ENCODE measurements at regions not wholly inside any gene's neighbourhood (a gene's known extent, or its start where the extent isn't known, plus 50 kb on each side); places are given as distances from the start of the nearest gene placed in this dataset.

GRCh38 chr4:27887646-27888045, 1027.0 kb downstream of the STIM2 start:
- H3K4me1 ChIP-seq (ENCODE audit: control insufficient read depth, insufficient read depth, low read length): no peaks in the 10 kb centered on the region
- no peaks in the 10 kb centered on the region for H3K9me3 ChIP-seq (ENCODE audit: control insufficient read depth, low read length)
- H3K4me3 ChIP-seq (ENCODE audit: insufficient read depth, low read depth, low read length): no peak overlapping the region
- no CpG with 5 or more reads among the region's 2 CpGs for WGBS, 2 experiments
- no peak overlapping the region for H3K27ac ChIP-seq (ENCODE audit: insufficient read depth, low read depth, low read length, poor library complexity, severe bottlenecking)
- H3K27me3 ChIP-seq (ENCODE audit: control insufficient read depth, insufficient read depth, low read length, poor library complexity, severe bottlenecking): no peaks in the 10 kb centered on the region
- H3K36me3 ChIP-seq (ENCODE audit: control insufficient read depth, insufficient read depth, low read length): no peaks in the 10 kb centered on the region

- WGBS, 2 experiments: 86 to 94% methylated on average over 1 of the region's 1 CpG
- no peaks in the 10 kb centered on the region for H3K36me3 ChIP-seq (ENCODE audit: control insufficient read depth, insufficient read depth, low read length)
- no peak overlapping the region for H3K4me3 ChIP-seq (ENCODE audit: insufficient read depth, low read depth, low read length)
- H3K9me3 ChIP-seq (ENCODE audit: control insufficient read depth, low read length): no peaks in the 10 kb centered on the region
- H3K27me3 ChIP-seq (ENCODE audit: control insufficient read depth, insufficient read depth, low read length, poor library complexity, severe bottlenecking): no peaks in the 10 kb centered on the region
- H3K27ac ChIP-seq (ENCODE audit: insufficient read depth, low read depth, low read length, poor library complexity, severe bottlenecking): no peak overlapping the region
- H3K4me1 ChIP-seq (ENCODE audit: control insufficient read depth, insufficient read depth, low read length): no peaks in the 10 kb centered on the region
Observed at GRCh38 chr4:27888505-27888904, 1027.9 kb downstream of the STIM2 start.

- Histone ChIP-seq H3K27me3 (ENCODE audit: control insufficient read depth, insufficient read depth, low read length, poor library complexity, severe bottlenecking) (no peaks in the 10 kb centered on the region), H3K9me3 (ENCODE audit: control insufficient read depth, low read length) (no peaks in the 10 kb centered on the region), H3K4me3 (ENCODE audit: insufficient read depth, low read depth, low read length) (no peak overlapping the region), H3K4me1 (ENCODE audit: control insufficient read depth, insufficient read depth, low read length) (no peaks in the 10 kb centered on the region), H3K27ac (ENCODE audit: insufficient read depth, low read depth, low read length, poor library complexity, severe bottlenecking) (no peak overlapping the region), H3K36me3 (ENCODE audit: control insufficient read depth, insufficient read depth, low read length) (no peaks in the 10 kb centered on the region)
- 86 to 100% methylated on average over 2 of the region's 2 CpGs for WGBS, 2 experiments
Observed at GRCh38 chr4:27894951-27895350, 1034.3 kb downstream of the STIM2 start.

GRCh38 chr4:27908356-27908755, 1047.7 kb downstream of the STIM2 start:
- Histone ChIP-seq H3K27ac (ENCODE audit: insufficient read depth, low read depth, low read length, poor library complexity, severe bottlenecking) (no peak overlapping the region), H3K27me3 (ENCODE audit: control insufficient read depth, insufficient read depth, low read length, poor library complexity, severe bottlenecking) (no peaks in the 10 kb centered on the region), H3K4me1 (ENCODE audit: control insufficient read depth, insufficient read depth, low read length) (no peaks in the 10 kb centered on the region), H3K4me3 (ENCODE audit: insufficient read depth, low read depth, low read length) (no peak overlapping the region), H3K36me3 (ENCODE audit: control insufficient read depth, insufficient read depth, low read length) (no peaks in the 10 kb centered on the region), H3K9me3 (ENCODE audit: control insufficient read depth, low read length) (no peaks in the 10 kb centered on the region)
- WGBS, 2 experiments: 89 to 93% methylated on average over 3 of the region's 3 CpGs

GRCh38 chr4:27910227-27910626, 1049.6 kb downstream of the STIM2 start:
- H3K27ac ChIP-seq (ENCODE audit: insufficient read depth, low read depth, low read length, poor library complexity, severe bottlenecking): no peak overlapping the region
- H3K36me3 ChIP-seq (ENCODE audit: control insufficient read depth, insufficient read depth, low read length): no peaks in the 10 kb centered on the region
- H3K4me3 ChIP-seq (ENCODE audit: insufficient read depth, low read depth, low read length): no peak overlapping the region
- no peaks in the 10 kb centered on the region for H3K4me1 ChIP-seq (ENCODE audit: control insufficient read depth, insufficient read depth, low read length)
- H3K27me3 ChIP-seq (ENCODE audit: control insufficient read depth, insufficient read depth, low read length, poor library complexity, severe bottlenecking): no peaks in the 10 kb centered on the region
- 88 to 89% methylated on average over 2 of the region's 2 CpGs for WGBS, 2 experiments
- no peaks in the 10 kb centered on the region for H3K9me3 ChIP-seq (ENCODE audit: control insufficient read depth, low read length)

GRCh38 chr4:27911047-27911446, 1050.4 kb downstream of the STIM2 start:
- H3K9me3 ChIP-seq (ENCODE audit: control insufficient read depth, low read length): no peaks in the 10 kb centered on the region
- H3K27ac ChIP-seq (ENCODE audit: insufficient read depth, low read depth, low read length, poor library complexity, severe bottlenecking): no peak overlapping the region
- H3K36me3 ChIP-seq (ENCODE audit: control insufficient read depth, insufficient read depth, low read length): no peaks in the 10 kb centered on the region
- no peaks in the 10 kb centered on the region for H3K27me3 ChIP-seq (ENCODE audit: control insufficient read depth, insufficient read depth, low read length, poor library complexity, severe bottlenecking)
- no peak overlapping the region for H3K4me3 ChIP-seq (ENCODE audit: insufficient read depth, low read depth, low read length)
- WGBS, 2 experiments: 84 to 85% methylated on average over 2 of the region's 2 CpGs
- peaks cover 4% of the 10 kb centered on the region for H3K4me1 ChIP-seq (ENCODE audit: control insufficient read depth, insufficient read depth, low read length)

GRCh38 chr4:27913738-27914137, 1053.1 kb downstream of the STIM2 start:
- H3K9me3 ChIP-seq (ENCODE audit: control insufficient read depth, low read length): no peaks in the 10 kb centered on the region
- H3K4me1 ChIP-seq (ENCODE audit: control insufficient read depth, insufficient read depth, low read length): peaks cover 19% of the 10 kb centered on the region
- 84 to 88% methylated on average over 1 of the region's 1 CpG for WGBS, 2 experiments
- no peaks in the 10 kb centered on the region for H3K36me3 ChIP-seq (ENCODE audit: control insufficient read depth, insufficient read depth, low read length)
- H3K27me3 ChIP-seq (ENCODE audit: control insufficient read depth, insufficient read depth, low read length, poor library complexity, severe bottlenecking): no peaks in the 10 kb centered on the region
- H3K27ac ChIP-seq (ENCODE audit: insufficient read depth, low read depth, low read length, poor library complexity, severe bottlenecking): no peak overlapping the region
- H3K4me3 ChIP-seq (ENCODE audit: insufficient read depth, low read depth, low read length): no peak overlapping the region

- Histone ChIP-seq H3K9me3 (ENCODE audit: control insufficient read depth, low read length) (no peaks in the 10 kb centered on the region), H3K36me3 (ENCODE audit: control insufficient read depth, insufficient read depth, low read length) (no peaks in the 10 kb centered on the region)
Observed at GRCh38 chr4:27915822-27916221, 1055.2 kb downstream of the STIM2 start.

GRCh38 chr4:27916452-27917184, 1056.0 kb downstream of the STIM2 start:
- no peak overlapping the region for H3K4me3 ChIP-seq (ENCODE audit: insufficient read depth, low read depth, low read length)
- H3K27ac ChIP-seq (ENCODE audit: insufficient read depth, low read depth, low read length, poor library complexity, severe bottlenecking): peak overlapping the region; percentile 70
- 72 to 86% methylated on average over 2 of the region's 2 CpGs for WGBS, 2 experiments
- H3K4me1 ChIP-seq (ENCODE audit: control insufficient read depth, insufficient read depth, low read length): peaks cover 19% of the 10 kb centered on the region
- H3K9me3 ChIP-seq (ENCODE audit: control insufficient read depth, low read length): no peaks in the 10 kb centered on the region
- no peaks in the 10 kb centered on the region for H3K27me3 ChIP-seq (ENCODE audit: control insufficient read depth, insufficient read depth, low read length, poor library complexity, severe bottlenecking)
- H3K36me3 ChIP-seq (ENCODE audit: control insufficient read depth, insufficient read depth, low read length): no peaks in the 10 kb centered on the region

More at GRCh38 chr4:27915822-27916221, 1055.2 kb downstream of the STIM2 start:
- no peak overlapping the region for H3K4me3 ChIP-seq (ENCODE audit: insufficient read depth, low read depth, low read length)
- peaks cover 19% of the 10 kb centered on the region for H3K4me1 ChIP-seq (ENCODE audit: control insufficient read depth, insufficient read depth, low read length)
- 97% methylated on average over 2 of the region's 2 CpGs; no CpG with 5 or more reads in 1 of the 2 experiments for WGBS, 2 experiments
- H3K27me3 ChIP-seq (ENCODE audit: control insufficient read depth, insufficient read depth, low read length, poor library complexity, severe bottlenecking): no peaks in the 10 kb centered on the region
- H3K27ac ChIP-seq (ENCODE audit: insufficient read depth, low read depth, low read length, poor library complexity, severe bottlenecking): no peak overlapping the region

- H3K9me3 ChIP-seq (ENCODE audit: control insufficient read depth, low read length): no peaks in the 10 kb centered on the region
- H3K36me3 ChIP-seq (ENCODE audit: control insufficient read depth, insufficient read depth, low read length): no peaks in the 10 kb centered on the region
- H3K27ac ChIP-seq (ENCODE audit: insufficient read depth, low read depth, low read length, poor library complexity, severe bottlenecking): peak overlapping the region; percentile 70
- H3K4me1 ChIP-seq (ENCODE audit: control insufficient read depth, insufficient read depth, low read length): peaks cover 19% of the 10 kb centered on the region
- no peak overlapping the region for H3K4me3 ChIP-seq (ENCODE audit: insufficient read depth, low read depth, low read length)
- H3K27me3 ChIP-seq (ENCODE audit: control insufficient read depth, insufficient read depth, low read length, poor library complexity, severe bottlenecking): no peaks in the 10 kb centered on the region
- WGBS, 2 experiments: 22 to 58% methylated on average over 2 of the region's 2 CpGs
Observed at GRCh38 chr4:27917381-27917780, 1056.7 kb downstream of the STIM2 start.

All from ectodermal cell (in vitro differentiated cells).